ENCODE measurements at regions not wholly inside any gene's neighbourhood (a gene's known extent, or its start where the extent isn't known, plus 50 kb on each side); places are given as distances from the start of the nearest gene placed in this dataset.
"Not testable (repeated sequence)": the region's sequence is repeated elsewhere in the genome, so short reads cannot be mapped to it uniquely, and the experiment has no call there.

GRCh38 chr15:87722941-87723691, 533.4 kb downstream of the NTRK3 start:
- DNase-seq = no peak

DNA sequence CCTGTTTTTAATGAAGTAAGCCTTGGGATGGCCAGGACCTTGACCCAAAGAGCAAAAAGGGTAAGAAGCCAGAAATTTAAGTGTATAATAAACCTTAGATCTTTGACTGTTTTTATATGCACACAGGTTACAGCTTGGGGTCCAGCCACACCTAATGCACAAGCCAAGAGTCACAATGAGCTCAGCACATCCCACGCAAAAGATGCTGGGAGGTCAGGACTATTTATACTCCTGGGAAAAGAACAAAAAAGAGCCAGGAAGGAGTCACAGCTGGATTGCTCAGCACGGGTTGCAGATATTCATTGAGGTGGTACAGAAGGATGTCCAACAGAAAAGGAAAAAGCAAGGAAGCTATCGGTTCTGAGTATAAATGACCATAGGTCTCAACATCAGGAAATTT, 536.3 kb downstream of the NTRK3 start:
- DNase-seq = no peak

DNA sequence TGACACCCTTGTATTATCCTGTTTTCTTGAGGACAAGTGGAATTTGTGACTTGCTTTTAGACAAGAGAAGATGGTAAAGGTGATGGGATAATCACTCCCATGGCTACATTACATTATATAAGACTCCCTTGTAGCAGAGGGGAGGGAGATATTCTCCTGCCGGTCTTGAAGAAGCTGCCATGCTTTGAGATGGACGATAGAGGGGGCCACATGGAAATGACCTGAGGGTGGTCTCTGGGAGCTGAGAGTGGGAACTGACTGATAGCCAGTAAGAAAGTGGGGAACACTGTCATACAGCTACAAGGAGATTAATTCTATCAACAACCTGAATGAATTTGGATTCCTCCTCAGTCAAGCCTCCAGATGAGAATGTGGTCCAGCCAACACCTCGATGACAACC, 540.1 kb downstream of the NTRK3 start:
- no peak for DNase-seq

- DNase-seq = no peak
Measured at GRCh38 chr15:87715252-87715651, 541.3 kb downstream of the NTRK3 start.

- no peak for DNase-seq
Measured at GRCh38 chr15:87713475-87713879, 543.1 kb downstream of the NTRK3 start.

- no peak for DNase-seq
Measured at GRCh38 chr15:87712211-87712610, 544.3 kb downstream of the NTRK3 start.

- DNase-seq = no peak
Measured at GRCh38 chr15:87711026-87711425, 545.5 kb downstream of the NTRK3 start.

DNA sequence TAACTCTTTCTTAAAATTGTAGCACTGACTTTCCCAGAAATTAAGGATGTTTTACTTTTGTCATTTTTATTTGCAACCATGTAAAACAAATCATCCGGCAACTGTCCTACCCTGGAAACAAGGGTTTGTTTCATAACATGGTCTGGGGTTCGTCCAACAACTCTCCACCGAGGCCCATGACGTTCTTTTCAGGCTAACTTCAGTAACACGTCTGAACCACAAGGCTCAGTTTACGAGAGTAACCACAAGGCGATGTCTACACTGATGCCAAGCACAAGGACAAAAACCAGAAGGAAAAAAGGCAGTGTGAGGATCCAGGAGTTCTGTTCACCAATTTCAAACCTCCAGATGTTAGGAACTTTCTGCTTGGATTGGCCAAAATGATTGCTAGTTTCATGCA, 546.1 kb downstream of the NTRK3 start:
- no peak for DNase-seq

DNA sequence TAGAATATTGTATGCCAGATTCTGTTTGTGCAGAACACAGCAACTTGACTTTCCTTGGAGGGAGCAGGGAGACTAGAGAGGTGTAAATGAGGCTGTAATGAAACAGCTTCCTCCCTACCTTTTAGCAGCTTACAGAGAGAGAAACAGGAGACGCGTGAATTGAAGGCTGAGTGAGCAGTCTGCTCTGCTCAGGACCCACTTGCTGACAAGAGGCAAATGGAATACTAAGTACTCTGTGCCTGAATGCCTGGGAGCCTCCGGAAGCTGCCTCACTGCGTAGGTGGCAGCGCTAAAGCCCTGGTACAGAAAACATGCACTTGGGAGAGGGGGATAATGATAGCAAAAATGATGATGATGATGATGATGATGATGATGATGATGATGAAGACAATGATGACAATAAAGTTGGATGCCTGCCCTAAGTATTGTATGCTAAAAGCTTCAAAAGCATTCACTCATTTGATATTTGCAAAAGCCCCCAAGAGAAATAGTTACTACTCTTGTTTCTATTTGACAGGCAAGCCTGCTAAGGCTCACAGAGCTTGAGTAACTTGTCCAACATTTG, 548.9 kb downstream of the NTRK3 start:
- no peak for DNase-seq

DNA sequence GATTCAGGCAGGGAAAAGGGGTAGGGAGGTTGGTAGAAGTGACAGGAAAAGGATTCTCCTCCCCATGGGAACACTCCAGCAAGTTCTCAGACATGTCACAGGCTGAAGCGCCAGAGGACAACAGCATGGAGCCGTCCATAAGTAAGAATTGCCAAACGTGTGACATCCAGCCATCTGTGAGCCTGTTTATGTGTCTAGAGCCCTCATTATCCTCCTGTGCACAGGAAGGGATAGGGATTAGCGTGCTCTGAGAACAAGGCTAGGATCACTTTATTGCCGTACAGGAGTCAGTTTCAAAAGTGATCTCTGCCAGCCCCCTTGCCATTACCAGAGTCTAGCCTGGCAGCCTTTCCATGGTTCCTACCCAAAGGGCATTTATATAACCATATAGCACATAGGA, 549.5 kb downstream of the NTRK3 start:
- DNase-seq = no peak

GRCh38 chr15:87706001-87706400, 550.5 kb downstream of the NTRK3 start:
- DNase-seq = no peak

DNA sequence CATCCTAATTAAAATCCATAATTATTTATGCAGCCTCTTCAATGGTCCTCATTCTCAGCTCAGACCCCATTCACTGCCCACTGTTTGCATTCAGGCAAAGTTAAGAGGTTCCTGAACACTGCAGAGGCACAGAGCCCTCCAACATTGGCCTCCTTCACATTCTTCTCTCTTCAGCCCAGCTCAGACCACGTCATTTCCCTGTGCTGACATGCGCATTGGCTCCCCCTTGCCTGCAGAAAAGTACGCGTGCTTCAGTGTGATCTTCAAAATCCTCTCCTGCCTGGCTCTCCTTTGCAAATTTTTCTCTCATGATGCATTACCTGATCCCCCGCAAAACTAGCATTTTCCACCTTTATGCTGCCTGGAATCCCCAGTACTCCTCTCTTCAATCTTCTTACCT, 552.3 kb downstream of the NTRK3 start:
- DNase-seq = no peak

- no peak for DNase-seq
Measured at GRCh38 chr15:87703327-87704111, 553.0 kb downstream of the NTRK3 start.

- no peak for DNase-seq
Measured at GRCh38 chr15:87702270-87702669, 554.3 kb downstream of the NTRK3 start.

GRCh38 chr15:87698467-87698866, 558.1 kb downstream of the NTRK3 start:
- DNase-seq = not testable (repeated sequence)

- DNase-seq = no peak
Measured at GRCh38 chr15:87689716-87690115, 566.8 kb downstream of the NTRK3 start.

DNA sequence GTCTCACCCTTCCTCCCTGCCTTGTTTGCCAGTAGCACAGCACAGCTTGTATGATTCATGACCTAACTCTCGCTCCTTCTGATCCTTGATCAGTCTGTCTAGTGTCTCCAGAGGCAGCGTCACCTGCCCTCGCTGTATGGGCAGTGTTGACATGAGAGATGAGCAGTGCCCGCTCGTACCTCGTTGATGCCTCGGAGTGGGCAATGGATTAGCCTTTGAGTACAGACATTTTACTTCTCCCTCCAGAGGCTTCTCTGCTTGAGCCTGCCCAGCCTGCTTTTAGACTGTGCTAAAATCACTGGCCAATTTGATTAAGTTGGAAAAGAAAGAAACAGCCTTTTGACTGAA, 569.0 kb downstream of the NTRK3 start:
- DNase-seq = no peak

DNA sequence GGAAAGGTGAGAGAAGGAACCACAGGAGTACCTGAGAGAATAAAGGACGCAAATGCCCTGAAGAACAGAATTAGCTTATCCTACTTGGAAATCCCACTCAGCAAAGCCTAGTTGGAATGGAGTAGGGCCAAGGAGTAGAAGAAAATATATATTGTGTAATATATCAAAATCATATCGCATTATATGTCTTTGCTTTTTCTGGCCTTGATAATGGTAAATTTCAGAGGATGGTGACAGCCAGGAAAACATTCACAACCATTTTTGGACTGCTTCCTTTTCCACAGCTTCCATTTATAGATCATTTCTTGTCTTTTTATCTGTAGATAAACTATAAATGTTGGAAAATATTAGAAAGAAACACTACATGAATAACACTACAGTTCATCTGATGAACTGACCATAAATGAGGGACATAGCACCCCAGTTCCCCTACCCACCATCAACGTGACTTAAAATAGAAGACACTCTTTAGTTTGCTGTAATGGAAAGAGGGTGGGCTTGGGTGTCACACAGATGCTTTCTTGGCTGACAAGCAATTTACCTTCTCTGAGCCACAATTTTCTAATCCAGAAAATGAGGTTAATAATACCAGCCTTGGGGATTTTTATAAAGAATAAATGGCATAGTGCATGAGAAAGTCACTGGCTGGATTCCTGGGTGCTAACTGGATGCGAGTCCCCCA, 569.6 kb downstream of the NTRK3 start:
- DNase-seq = no peak

DNA sequence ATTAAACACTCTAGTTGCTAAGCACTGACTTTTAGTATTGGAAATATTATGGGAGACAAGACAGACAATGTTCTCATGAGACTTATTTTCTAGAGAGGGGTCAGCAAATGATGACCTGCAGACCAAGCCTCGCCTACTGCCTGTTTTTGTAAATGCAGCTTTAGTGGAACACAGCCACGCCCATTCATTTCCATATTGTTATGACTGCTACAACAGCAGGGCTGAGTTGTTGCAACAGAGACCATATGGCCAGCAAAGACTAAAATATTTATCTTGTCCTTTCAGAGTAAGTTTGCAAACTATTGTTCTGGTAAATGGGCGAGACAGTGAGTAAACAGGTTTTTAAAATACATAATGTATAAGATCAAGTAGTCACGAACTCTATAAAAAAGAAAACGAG, 570.2 kb downstream of the NTRK3 start:
- DNase-seq = no peak

GRCh38 chr15:87682527-87682926, 574.0 kb downstream of the NTRK3 start:
- no peak for DNase-seq

GRCh38 chr15:87681104-87681503, 575.4 kb downstream of the NTRK3 start:
- no peak for DNase-seq

DNA sequence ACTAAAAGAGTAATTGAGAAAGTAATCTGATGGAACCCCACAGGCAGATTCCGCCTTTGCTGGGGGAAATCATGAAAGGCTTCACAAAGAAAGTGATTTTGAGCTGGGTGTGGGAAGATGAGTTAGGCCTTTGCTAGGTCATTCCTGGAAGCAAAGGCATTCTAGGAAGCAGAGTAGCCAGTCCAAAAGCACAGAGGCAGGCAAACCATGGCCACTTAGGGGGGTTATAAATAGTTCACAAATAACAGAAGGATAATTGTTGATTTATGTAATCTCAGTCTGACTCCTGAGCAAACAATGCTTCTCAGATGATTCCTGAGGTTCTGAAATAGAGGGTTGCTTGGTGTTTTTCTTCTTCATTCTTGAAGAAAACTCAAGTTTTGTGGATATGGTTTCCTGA, 576.3 kb downstream of the NTRK3 start:
- DNase-seq = no peak

- DNase-seq = no peak
Measured at GRCh38 chr15:87675271-87675670, 581.3 kb downstream of the NTRK3 start.

Measured in activated CD4-positive, alpha-beta T cell treated with anti-CD3 and anti-CD28 coated beads, Interleukin-2, amount 50 U/mL, for 48 hours (primary cell).